ENCODE measurements at regions not wholly inside any gene's neighbourhood (a gene's known extent, or its start where the extent isn't known, plus 50 kb on each side); places are given as distances from the start of the nearest gene placed in this dataset.
A peak's percentile ranks its signal among the peaks of the same experiment; 100 is the strongest.
"Not testable (repeated sequence)": the region's sequence is repeated elsewhere in the genome, so short reads cannot be mapped to it uniquely, and the experiment has no call there.

- DNase-seq (ENCODE audit: low read depth, low spot score): no peak
Observed at GRCh38 chr7:110446658-110447057, 644.3 kb upstream of the LRRN3 start.

GRCh38 chr7:110448918-110449317 is 642.0 kb upstream of the LRRN3 start:
- no peak for DNase-seq (ENCODE audit: low read depth, low spot score)

- no peak for DNase-seq (ENCODE audit: low read depth, low spot score)
Observed at GRCh38 chr7:110454713-110455112, 636.2 kb upstream of the LRRN3 start.

- DNase-seq (ENCODE audit: low read depth, low spot score): no peak
Observed at GRCh38 chr7:110461621-110462020, 629.3 kb upstream of the LRRN3 start.

GRCh38 chr7:110470420-110470819 is 620.5 kb upstream of the LRRN3 start:
- no peak for DNase-seq (ENCODE audit: low read depth, low spot score)

GRCh38 chr7:110472419-110472818 is 618.5 kb upstream of the LRRN3 start:
- not testable (repeated sequence) for DNase-seq (ENCODE audit: low read depth, low spot score)

GRCh38 chr7:110480964-110481363 is 610.0 kb upstream of the LRRN3 start:
- no peak for DNase-seq (ENCODE audit: low read depth, low spot score)

- DNase-seq (ENCODE audit: low read depth, low spot score): no peak
Observed at GRCh38 chr7:110483553-110483952, 607.4 kb upstream of the LRRN3 start.

- DNase-seq (ENCODE audit: low read depth, low spot score): no peak
Observed at GRCh38 chr7:110484356-110484755, 606.6 kb upstream of the LRRN3 start.

GRCh38 chr7:110486549-110486948 is 604.4 kb upstream of the LRRN3 start:
- no peak for DNase-seq (ENCODE audit: low read depth, low spot score)

GRCh38 chr7:110502888-110503465 is 588.0 kb upstream of the LRRN3 start:
- DNase-seq (ENCODE audit: low read depth, low spot score): peak; percentile 7

- DNase-seq (ENCODE audit: low read depth, low spot score): no peak
Observed at GRCh38 chr7:110507369-110507768, 583.6 kb upstream of the LRRN3 start.

- DNase-seq (ENCODE audit: low read depth, low spot score): no peak
Observed at GRCh38 chr7:110507832-110508231, 583.1 kb upstream of the LRRN3 start.

- not testable (repeated sequence) for DNase-seq (ENCODE audit: low read depth, low spot score)
Observed at GRCh38 chr7:110514975-110515551, 575.9 kb upstream of the LRRN3 start.

GRCh38 chr7:110519851-110520250 is 571.1 kb upstream of the LRRN3 start:
- DNase-seq (ENCODE audit: low read depth, low spot score): no peak

- DNase-seq (ENCODE audit: low read depth, low spot score): no peak
Observed at GRCh38 chr7:110521357-110521911, 569.5 kb upstream of the LRRN3 start.

- DNase-seq (ENCODE audit: low read depth, low spot score): peak; percentile 71
Observed at GRCh38 chr7:110522061-110522760, 568.7 kb upstream of the LRRN3 start.

GRCh38 chr7:110522761-110523200 is 568.1 kb upstream of the LRRN3 start:
- DNase-seq (ENCODE audit: low read depth, low spot score): peak; percentile 62

GRCh38 chr7:110529175-110529574 is 561.8 kb upstream of the LRRN3 start:
- no peak for DNase-seq (ENCODE audit: low read depth, low spot score)

- DNase-seq (ENCODE audit: low read depth, low spot score): peak; percentile 13
Observed at GRCh38 chr7:110531186-110531585, 559.7 kb upstream of the LRRN3 start.

GRCh38 chr7:110534241-110534931 is 556.5 kb upstream of the LRRN3 start:
- peak; percentile 28 for DNase-seq (ENCODE audit: low read depth, low spot score)

- no peak for DNase-seq (ENCODE audit: low read depth, low spot score)
Observed at GRCh38 chr7:110539216-110539615, 551.7 kb upstream of the LRRN3 start.

Measured in smooth muscle cell of the brain vasculature (primary cell).